ENCODE measurements at regions not wholly inside any gene's neighbourhood (a gene's known extent, or its start where the extent isn't known, plus 50 kb on each side); places are given as distances from the start of the nearest gene placed in this dataset.

- DNase-seq (ENCODE audit: low spot score): no peak
Observed at GRCh38 chr6:144840619-144841018, 555.5 kb downstream of the UTRN start.

- no peak for DNase-seq (ENCODE audit: low spot score)
Observed at GRCh38 chr6:144843701-144844100, 558.6 kb downstream of the UTRN start.

GRCh38 chr6:144844596-144844995, 559.5 kb downstream of the UTRN start:
- no peak for DNase-seq (ENCODE audit: low spot score)

GRCh38 chr6:144845186-144845585, 560.1 kb downstream of the UTRN start:
- no peak for DNase-seq (ENCODE audit: low spot score)

GRCh38 chr6:144847916-144848315, 562.8 kb downstream of the UTRN start:
- DNase-seq (ENCODE audit: low spot score): no peak

GRCh38 chr6:144849920-144850319, 564.8 kb downstream of the UTRN start:
- no peak for DNase-seq (ENCODE audit: low spot score)

- no peak for DNase-seq (ENCODE audit: low spot score)
Observed at GRCh38 chr6:144853603-144854002, 568.5 kb downstream of the UTRN start.

GRCh38 chr6:144854654-144855053, 569.5 kb downstream of the UTRN start:
- DNase-seq (ENCODE audit: low spot score): no peak

GRCh38 chr6:144855375-144855774, 570.2 kb downstream of the UTRN start:
- no peak for DNase-seq (ENCODE audit: low spot score)

- DNase-seq (ENCODE audit: low spot score): no peak
Observed at GRCh38 chr6:144855812-144856531, 570.8 kb downstream of the UTRN start.

- DNase-seq (ENCODE audit: low spot score): no peak
Observed at GRCh38 chr6:144856622-144857021, 571.5 kb downstream of the UTRN start.

- DNase-seq (ENCODE audit: low spot score): no peak
Observed at GRCh38 chr6:144857086-144857485, 572.0 kb downstream of the UTRN start.

- DNase-seq (ENCODE audit: low spot score): no peak
Observed at GRCh38 chr6:144862769-144863168, 577.6 kb downstream of the UTRN start.

- no peak for DNase-seq (ENCODE audit: low spot score)
Observed at GRCh38 chr6:144867761-144868160, 582.6 kb downstream of the UTRN start.

GRCh38 chr6:144870782-144871181, 585.6 kb downstream of the UTRN start:
- no peak for DNase-seq (ENCODE audit: low spot score)

GRCh38 chr6:144873623-144874378, 588.7 kb downstream of the UTRN start:
- DNase-seq (ENCODE audit: low spot score): no peak

- DNase-seq (ENCODE audit: low spot score): no peak
Observed at GRCh38 chr6:144876689-144877088, 591.6 kb downstream of the UTRN start.

GRCh38 chr6:144877118-144877517, 592.0 kb downstream of the UTRN start:
- no peak for DNase-seq (ENCODE audit: low spot score)

- DNase-seq (ENCODE audit: low spot score): no peak
Observed at GRCh38 chr6:144878577-144878976, 593.4 kb downstream of the UTRN start.

- no peak for DNase-seq (ENCODE audit: low spot score)
Observed at GRCh38 chr6:144879436-144879835, 594.3 kb downstream of the UTRN start.

GRCh38 chr6:144882425-144882824, 597.3 kb downstream of the UTRN start:
- no peak for DNase-seq (ENCODE audit: low spot score)

- no peak for DNase-seq (ENCODE audit: low spot score)
Observed at GRCh38 chr6:144883915-144884314, 598.8 kb downstream of the UTRN start.

- no peak for DNase-seq (ENCODE audit: low spot score)
Observed at GRCh38 chr6:144885817-144886216, 600.7 kb downstream of the UTRN start.

GRCh38 chr6:144886682-144887081, 601.5 kb downstream of the UTRN start:
- no peak for DNase-seq (ENCODE audit: low spot score)

Data from HuH-7.5 (cell line).